H54 (cell line): ENCODE measurements at regions not wholly inside any gene's neighbourhood (a gene's known extent, or its start where the extent isn't known, plus 50 kb on each side); places are given as distances from the start of the nearest gene placed in this dataset.

ENCODE experiments used
- DNase-seq: peaks from one replicate; pipeline ENCODE4 v3.0.0; 2011; ENCODE audit warnings: low spot score, mixed read lengths; ENCODE audit not compliant: insufficient read length
- FAIRE-seq: peaks from 3 replicates; lab custom pipeline; 2011; peaks lifted over from hg19 to GRCh38; lab: Jason Lieb, UNC
- POLR2A ChIP-seq: IDR thresholded peaks from 2 replicates; pipeline ENCODE4 v1.6.1; 2011; ENCODE audit warnings: low read depth, mild to moderate bottlenecking, low read length

- TF ChIP-seq POLR2A = no peak
- no peak for FAIRE-seq
- no peak for DNase-seq
Measured at GRCh38 chr10:118944959-118945633, 84.4 kb upstream of the NANOS1 start.

- FAIRE-seq = no peak
- no peak for DNase-seq
- no peak for TF ChIP-seq POLR2A
Measured at GRCh38 chr10:118948786-118949185, 80.7 kb upstream of the NANOS1 start.

- DNase-seq (peak; percentile 40), FAIRE-seq (no peak)
- TF ChIP-seq POLR2A = no peak
Measured at GRCh38 chr10:118950190-118950680, 79.3 kb upstream of the NANOS1 start.

GRCh38 chr10:118950997-118951637, 78.4 kb upstream of the NANOS1 start:
- no peak for TF ChIP-seq POLR2A
- FAIRE-seq = no peak
- no peak for DNase-seq

GRCh38 chr10:118952493-118953295, 76.8 kb upstream of the NANOS1 start:
- no peak for DNase-seq
- no peak for FAIRE-seq
- no peak for TF ChIP-seq POLR2A

- no peak for TF ChIP-seq POLR2A
- DNase-seq (no peak), FAIRE-seq (no peak)
Measured at GRCh38 chr10:118953598-118954393, 75.7 kb upstream of the NANOS1 start.

GRCh38 chr10:118955531-118955930, 74.0 kb upstream of the NANOS1 start:
- FAIRE-seq (no peak), DNase-seq (no peak)
- no peak for TF ChIP-seq POLR2A

GRCh38 chr10:118955951-118956801, 73.3 kb upstream of the NANOS1 start:
- DNase-seq (no peak), FAIRE-seq (no peak)
- no peak for TF ChIP-seq POLR2A

GRCh38 chr10:118956802-118957442, 72.6 kb upstream of the NANOS1 start:
- no peak for TF ChIP-seq POLR2A
- no peak for DNase-seq
- no peak for FAIRE-seq

- no peak for FAIRE-seq
- no peak for DNase-seq
- TF ChIP-seq POLR2A = no peak
Measured at GRCh38 chr10:118957443-118957825, 72.1 kb upstream of the NANOS1 start.

- no peak for DNase-seq
- TF ChIP-seq POLR2A = no peak
- no peak for FAIRE-seq
Measured at GRCh38 chr10:118957966-118958365, 71.5 kb upstream of the NANOS1 start.

GRCh38 chr10:118958559-118958958, 71.0 kb upstream of the NANOS1 start:
- FAIRE-seq (no peak), DNase-seq (no peak)
- no peak for TF ChIP-seq POLR2A
